ENCODE measurements at regions not wholly inside any gene's neighbourhood (a gene's known extent, or its start where the extent isn't known, plus 50 kb on each side); places are given as distances from the start of the nearest gene placed in this dataset.

GRCh38 chr1:224819861-224820260, 109.6 kb upstream of the DNAH14 start (continued):
- TF ChIP-seq CHD7 (IDR thresholded peaks at IDR 0.05; ENCODE audit: insufficient replicate concordance, low read length) (no peak), RNF2 (IDR thresholded peaks at IDR 0.05; ENCODE audit: borderline replicate concordance, low read depth, low read length, missing control alignments, poor library complexity, severe bottlenecking) (no peak), ZNF274 (IDR thresholded peaks at IDR 0.05; ENCODE audit: borderline replicate concordance, extremely low read depth, low read length) (no peak), RXRA (IDR thresholded peaks at IDR 0.05; ENCODE audit: insufficient read depth, low read depth, low read length) (no peak), EZH2 (IDR thresholded peaks at IDR 0.05; ENCODE audit: low read depth, low read length, severe bottlenecking) (no peak), TCF12 (IDR thresholded peaks at IDR 0.05; ENCODE audit: low read depth, low read length) (no peak), POLR2A (IDR thresholded peaks at IDR 0.05; ENCODE audit: control extremely low read depth in 1 of 2, low read depth in 2 of 2, low read length in 2 of 2) (no peak), HDAC2 (IDR thresholded peaks at IDR 0.05; ENCODE audit: borderline replicate concordance in 1 of 2, low read depth in 2 of 2, low read length in 2 of 2) (no peak), RAD21 (IDR thresholded peaks at IDR 0.05 in 1 of 2, conservative IDR thresholded peaks at IDR 0.05 in 1 of 2; ENCODE audit: low read depth in 2 of 2, low read length in 2 of 2) (no peak), ASH2L (IDR thresholded peaks at IDR 0.05; ENCODE audit: low read length) (no peak), GABPA (IDR thresholded peaks at IDR 0.05; ENCODE audit: borderline replicate concordance, insufficient read depth, low read length) (no peak), SP4 (IDR thresholded peaks at IDR 0.05; ENCODE audit: low read length) (no peak)
